Hypothalamus (tissue), 51 donors: ENCODE measurements at regions not wholly inside any gene's neighbourhood (a gene's known extent, or its start where the extent isn't known, plus 50 kb on each side); places are given as distances from the start of the nearest gene placed in this dataset.
"Not testable (repeated sequence)": the region's sequence is repeated elsewhere in the genome, so short reads cannot be mapped to it uniquely, and the experiment has no call there.

ENCODE experiments used
- DNase-seq, 51 donors: peaks; one replicate each; lab custom pipeline; 2025; lab: John Stamatoyannopoulos, UW

DNA sequence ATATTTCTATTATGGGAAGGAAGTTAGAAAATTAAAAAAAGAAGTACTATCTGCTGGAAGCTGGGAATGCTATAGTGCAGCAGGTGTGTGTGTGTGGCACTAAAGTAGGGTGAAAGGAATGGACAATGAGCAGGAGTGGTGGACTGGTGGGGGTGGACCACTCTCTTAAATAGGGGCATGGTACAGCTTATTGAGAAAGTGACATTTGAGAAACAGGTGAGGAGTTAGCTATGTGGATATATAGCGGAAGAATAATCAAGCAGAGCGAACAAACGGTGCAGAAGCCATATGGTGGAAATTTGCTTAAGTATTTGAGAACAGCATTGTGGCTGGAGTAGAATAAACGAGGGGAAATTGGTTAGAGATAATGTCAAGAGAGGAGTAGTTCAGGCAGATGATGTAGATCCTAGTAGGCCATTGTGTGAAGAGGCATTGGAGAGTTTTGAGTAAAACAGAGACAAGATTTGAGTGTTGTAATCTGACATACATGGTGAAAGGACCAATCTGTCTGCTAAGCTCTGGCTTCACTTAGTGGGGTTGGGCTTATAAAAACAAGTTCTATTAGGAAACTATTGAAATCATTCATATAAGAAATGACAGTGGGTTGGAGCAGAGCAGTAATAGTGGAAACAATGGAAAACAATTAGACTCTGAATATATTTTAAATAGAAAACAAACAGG lies 149.2 kb upstream of the SYT10 start:
- DNase-seq, result no peak

DNA sequence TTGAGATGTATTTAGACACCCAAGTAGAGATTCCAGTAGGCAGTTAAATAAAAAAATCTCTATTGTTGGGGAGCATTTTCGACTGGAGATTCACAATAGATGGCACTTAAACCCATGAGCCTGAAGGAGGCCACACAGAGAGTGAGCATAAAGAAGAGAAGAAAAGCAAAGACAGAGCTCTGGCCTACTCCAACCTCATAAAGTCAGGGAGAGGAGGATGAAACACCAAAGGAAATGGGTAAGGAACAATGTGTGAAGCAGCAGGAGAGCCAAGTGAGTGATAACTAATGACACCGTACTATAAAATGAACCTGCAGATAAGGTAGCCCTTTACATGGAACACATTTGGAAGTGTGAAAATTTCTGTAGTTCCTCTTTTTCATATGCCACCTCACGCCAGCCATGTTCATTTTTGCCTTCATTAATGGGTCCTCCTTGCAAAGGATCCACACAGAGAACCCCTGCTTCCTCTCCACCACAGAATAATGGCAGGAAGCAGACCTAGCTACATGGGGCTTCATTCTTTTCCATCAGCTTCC lies 150.0 kb upstream of the SYT10 start:
- DNase-seq, result no peak

DNA sequence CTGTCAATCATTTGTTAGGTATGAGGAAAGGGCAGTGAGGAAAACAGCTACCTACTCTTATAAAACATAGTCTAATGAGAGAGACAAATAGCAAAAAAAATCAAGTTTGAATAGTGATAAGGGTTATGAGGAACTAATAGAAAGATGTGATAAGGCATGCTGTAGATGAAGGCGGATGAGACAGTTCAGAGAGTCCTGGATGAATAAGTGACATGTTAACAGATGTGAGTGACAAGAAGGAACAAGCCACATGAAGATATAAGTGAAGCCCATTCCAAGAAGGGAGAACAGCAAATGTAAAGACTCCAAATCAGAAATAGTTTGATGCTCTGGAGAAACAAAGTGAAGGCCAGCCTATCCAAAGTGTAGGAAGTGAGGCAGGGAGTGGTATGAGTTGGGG lies 154.1 kb upstream of the SYT10 start:
- no peak for DNase-seq

DNA sequence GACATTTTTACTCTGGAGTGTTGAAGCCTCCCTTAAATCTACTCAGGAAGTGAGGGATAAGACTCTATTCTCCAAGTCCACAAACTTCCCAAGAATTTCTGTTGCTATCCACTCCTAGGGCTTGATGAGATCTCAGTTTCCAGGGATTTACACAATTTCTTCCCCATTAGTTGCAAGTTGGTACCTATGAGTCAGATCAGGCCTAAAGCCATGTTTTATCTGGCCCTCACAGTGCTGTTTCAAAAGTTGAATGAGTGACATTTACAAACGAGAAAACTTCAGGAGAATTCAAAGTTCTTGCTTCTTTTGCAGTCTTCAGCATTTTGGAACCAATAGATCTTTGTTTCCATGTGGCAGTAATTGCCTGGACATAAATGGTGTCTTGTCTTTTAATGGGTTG lies 156.4 kb upstream of the SYT10 start:
- no peak for DNase-seq

DNA sequence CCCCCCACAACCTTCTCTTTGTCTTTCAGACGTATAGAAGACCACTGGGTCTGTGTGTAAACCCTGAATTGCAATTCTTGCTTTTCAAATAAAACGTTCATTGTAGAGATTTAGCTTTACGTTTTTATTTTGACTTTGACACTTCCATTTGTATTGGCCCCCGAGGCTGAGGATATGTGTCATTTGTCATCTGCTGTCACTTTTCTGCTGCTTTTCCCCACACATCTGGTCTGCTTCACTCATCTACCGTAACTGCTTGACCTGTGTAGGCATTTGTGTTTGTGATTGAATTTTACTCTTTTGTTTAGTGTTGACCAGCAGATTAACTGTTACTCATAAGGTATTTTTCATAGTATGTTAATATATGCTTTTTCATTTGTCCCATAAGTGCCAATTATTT lies 157.2 kb upstream of the SYT10 start:
- no peak for DNase-seq

DNA sequence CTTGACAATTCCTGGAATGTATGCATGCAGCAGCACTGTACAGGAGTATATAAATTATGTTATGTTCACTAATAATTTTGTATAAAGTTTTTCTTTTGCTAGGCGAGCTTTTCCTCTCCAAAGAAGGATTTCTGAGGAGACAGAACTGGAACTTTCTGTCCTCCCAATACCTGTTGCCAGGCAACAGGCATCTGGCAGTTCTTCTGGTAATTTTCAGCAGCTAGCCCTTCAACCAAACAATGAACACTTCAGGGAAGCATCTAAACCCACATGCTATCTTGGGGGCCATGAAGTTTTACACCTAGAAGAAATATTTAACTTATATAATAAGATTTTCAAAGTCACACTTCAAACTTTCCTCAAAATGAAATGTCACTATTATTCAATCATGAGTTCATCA lies 162.9 kb upstream of the SYT10 start:
- DNase-seq, result peak in 7 of 51 donors; percentile 0 to 7 (median 4)

DNA sequence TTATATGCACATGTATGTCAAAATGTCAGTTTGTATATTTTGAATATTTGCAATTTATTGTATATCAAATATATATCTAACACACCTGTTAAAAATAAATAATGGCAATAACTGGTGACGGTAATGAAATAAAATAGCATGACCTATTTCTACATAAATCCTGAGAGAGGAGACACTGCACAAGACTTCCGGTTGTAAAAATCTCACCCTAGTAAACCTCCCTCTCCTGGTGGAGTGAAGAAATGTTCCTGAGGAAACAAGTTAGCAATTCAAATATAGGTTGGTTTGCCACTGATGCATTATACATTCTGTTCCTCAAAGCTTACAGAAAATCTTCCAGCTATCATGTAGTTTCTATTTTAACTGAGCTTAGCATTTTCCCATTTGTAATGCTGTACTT lies 166.1 kb upstream of the SYT10 start:
- no peak for DNase-seq

DNA sequence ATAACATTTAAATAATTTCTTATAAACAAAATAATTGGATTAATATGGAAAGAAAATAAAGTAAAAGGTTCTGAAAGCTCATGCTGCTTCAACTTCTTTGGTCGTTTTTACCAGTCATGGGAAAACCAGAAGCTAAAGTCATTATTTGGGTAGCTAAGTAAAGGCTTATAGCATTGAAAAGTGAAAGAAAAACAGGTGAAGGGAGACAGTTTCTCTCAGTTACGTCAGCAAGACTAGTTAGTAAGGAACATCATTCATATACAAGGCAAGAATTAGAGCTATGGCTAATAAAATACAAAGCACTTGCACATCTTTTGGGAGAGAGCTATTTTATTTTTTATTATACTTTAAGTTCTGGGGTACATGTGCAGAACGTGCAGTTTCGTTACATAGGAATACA lies 170.3 kb upstream of the SYT10 start:
- DNase-seq, result no peak

DNA sequence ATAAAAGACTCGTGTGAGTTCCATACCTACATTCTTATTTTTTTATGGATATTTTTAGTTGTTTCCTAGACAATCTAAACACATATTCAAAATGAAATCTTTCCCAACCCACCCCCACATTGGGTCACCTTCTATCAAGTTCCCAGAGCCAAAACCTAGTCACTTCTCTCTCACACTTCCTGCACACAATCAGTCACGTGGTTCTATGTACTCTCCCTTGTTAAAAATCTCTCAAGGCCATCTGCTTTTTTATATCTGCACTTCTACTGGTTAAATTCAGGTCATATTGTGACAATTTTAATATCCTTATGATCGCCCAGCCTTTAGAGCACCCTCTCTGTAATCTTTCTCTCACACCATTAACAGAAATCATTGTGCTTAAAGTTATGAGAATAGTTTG lies 175.0 kb upstream of the SYT10 start:
- no peak for DNase-seq

DNA sequence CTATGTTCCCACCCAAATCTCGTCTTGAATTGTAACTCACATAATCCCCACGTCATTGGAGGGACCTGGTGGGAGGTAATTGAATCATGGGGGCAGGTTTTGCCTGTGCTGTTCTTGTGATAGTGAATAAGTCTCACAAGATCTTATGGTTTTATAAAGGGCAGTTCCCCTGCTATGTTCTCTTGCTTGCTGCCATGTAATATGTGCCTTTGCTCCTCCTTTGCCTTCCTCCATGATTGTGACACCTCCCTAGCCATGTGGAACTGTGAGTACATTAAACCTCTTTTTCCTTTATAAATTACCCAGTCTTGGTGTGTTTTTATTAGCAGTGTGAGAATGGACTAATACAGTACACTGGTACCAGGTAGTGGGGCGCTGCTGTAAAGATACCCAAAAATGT lies 177.6 kb upstream of the SYT10 start:
- no peak for DNase-seq

DNA sequence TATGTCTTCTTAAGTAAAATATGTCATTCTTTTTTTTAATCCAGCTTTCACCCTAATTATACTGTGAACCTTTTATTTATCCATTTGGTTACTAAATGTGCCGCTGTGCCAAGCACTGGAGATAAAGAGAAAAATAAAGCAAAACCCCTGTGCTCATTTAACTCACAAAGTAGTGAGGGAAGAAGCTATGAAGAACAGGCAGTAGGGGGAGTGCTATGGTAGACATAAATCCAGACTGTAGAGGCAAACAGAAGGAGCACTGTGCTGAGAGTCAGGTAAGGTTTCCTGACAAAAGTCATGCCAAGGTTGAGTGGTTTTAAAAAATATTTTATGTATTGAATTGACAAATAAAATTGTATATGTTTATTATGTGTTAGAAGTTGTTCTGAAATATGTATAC lies 188.5 kb upstream of the SYT10 start:
- DNase-seq, result no peak

DNA sequence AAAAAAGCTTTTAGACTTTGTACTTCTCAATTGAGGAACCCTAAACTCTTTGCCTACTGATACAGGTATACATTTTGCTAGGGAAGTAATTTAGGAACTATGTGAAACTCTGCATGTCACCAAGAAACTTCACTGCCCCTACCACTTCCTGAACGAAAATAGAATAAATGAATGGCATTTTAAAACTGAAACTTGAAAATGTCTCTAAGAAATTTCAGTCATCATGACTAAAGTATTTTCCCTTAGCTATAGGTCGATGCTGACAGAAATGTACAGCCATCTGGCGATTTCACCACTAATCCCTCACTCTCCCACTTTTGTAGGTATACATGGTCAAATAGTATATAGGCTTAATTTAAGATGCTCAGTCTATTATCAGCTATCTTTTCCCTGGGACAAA lies 194.9 kb upstream of the SYT10 start:
- DNase-seq, result no peak

DNA sequence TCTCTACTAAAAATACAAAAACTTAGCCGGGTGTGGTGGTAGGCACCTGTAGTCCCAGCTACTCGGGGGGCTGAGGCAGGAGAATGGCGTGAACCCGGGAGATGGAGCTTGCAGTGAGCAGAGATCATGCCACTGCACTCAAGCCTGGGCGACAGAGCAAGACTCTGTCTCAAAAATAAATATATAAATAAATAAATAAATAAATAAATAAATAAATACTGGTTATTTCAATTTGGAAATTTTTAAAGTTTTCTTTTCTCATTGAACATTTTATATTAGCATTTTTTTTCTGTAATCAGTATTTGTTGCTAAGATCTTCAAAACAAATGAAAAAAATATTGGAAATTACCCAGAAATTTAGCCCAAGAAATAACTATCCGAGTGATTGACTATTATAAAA lies 197.3 kb upstream of the SYT10 start:
- not testable (repeated sequence) for DNase-seq

DNA sequence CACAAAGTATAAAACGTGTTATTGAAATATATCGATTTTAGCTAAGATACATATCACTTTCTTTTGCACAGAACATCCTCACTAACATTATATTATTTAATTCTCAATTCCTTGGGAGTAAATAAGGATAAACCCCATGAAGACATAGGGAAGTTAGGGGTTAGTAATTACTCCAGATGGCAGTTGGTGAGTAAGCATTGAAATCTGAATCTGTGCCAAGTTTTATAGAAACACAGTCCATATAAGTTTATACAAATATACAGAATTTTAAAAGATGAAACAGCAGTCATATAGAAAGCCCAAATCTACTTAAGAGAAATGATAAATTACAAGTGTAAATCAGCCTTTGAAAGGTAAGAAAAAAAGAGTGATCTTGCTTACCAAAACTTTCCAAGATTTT lies 200.4 kb upstream of the SYT10 start:
- DNase-seq, result no peak

DNA sequence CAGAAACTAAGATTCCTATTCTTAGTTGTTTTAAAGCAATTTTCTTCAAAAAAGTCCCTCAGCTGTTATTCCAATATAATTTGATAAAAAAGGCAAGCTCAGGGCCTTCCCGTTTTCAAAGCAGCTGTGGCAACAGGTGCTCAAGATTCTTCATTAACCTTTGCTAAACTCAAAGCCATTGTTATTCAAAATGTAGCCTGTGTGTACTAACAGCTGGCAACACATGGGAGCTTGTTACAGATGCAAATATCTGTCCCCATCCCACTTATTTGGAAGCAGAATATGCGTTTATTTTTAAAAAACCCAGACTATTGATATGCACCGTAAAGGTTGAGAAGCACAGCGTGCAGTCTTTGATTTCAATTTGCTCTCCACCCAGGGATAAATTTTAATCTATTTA lies 210.4 kb upstream of the SYT10 start:
- DNase-seq, result no peak

DNA sequence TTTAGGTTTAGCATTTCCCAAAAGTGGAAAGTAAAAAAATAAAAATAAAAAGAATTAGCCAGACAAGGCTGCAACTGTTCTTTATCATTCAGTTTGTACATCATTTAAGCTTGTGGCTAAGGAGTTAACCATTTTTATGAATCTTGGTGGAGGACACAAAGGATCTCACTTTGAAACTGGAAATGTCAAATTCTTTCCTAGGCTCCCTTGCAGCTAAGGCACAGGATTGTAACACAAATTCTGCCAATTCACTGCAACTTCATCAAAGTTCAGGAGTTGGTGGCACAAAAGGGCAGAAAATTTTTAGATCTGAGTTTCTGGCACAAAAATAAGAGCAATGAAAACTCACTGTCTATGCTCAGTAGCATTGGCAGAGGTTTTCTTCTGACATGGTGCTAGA lies 211.2 kb upstream of the SYT10 start:
- DNase-seq, result no peak

DNA sequence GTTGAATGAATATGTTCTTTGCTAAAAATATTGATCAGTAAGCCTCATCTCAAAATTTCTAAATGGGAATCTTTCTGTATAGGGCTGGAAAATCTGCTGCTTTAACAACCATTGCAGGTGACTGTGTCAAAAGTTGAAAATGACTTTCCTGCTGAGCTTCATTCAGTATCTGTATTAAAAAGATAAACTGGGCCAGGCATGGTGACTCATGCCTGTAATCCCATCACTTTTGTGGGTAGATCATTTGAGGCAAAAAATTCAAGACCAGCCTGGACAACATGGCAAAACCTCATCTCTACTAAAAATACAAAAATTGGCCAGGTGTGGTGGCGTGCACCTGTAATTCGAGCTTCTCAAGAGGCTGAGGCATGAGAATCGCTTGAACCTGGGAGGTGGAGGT lies 213.7 kb upstream of the SYT10 start:
- DNase-seq, result no peak

DNA sequence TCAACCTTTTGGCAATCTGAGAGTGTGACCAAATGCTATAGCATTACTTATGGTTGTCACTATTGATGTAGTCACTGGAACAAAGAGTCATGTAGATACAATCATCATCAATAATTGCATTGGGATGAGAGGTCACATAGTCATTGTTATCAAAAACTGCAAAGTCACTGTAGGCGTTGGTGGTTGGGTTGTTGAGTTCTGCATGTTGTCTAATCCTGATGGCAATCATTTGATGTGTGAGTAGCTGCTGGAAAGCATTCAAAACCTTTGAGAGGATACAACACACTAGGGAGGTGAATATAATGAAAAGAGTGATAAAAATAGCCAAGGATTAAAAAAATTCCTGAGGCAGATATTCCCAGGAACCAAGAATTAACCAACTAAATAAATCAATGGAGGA lies 214.7 kb upstream of the SYT10 start:
- DNase-seq, result no peak

DNA sequence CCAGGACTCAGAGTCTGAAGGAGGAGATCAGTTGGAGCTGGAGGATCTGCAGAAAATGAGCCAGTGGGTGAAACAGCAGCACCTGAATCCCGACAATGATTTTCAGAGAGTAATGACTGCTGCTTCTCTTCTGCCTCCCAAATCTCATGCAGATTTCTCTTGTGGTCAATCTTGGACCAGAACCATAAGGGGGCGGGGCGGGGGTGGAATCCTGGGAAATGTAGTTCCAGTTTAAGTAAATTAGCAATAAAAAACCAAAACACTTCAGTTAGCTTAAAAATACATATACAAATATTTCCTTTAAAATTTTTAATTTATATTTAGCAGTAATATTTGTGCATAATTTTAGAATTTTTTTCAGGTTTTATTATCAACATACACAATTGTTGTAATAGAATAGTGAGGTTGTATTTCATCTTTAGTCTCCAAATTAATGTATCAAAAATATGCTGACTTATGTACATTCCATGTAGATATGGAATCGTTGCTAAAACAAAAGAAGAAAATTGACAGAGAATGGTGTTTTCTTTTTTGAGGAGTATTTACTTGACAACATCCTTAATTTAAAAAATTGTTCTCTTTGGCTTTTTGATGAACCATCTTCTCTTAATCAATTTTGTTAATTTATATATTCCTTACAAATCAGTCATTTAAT lies 223.5 kb upstream of the SYT10 start:
- no peak for DNase-seq

DNA sequence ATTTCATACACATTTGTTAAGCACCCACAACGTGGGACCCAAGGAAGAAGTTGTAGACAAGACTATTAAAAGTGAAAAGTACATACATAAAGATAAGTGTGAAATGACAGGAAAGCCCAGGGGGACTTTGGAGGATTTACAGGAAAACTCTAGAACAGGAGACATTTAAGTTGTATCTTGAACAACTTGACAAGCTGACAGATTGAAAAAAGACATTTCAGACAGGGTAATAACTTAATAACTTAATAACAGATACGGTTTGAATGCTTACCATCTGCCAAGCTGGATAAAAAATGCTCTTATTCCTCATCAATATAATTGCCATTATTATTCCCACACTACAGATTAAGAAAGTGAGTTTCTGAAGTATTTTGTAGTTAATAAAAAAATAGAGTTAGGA lies 229.7 kb upstream of the SYT10 start:
- no peak for DNase-seq

DNA sequence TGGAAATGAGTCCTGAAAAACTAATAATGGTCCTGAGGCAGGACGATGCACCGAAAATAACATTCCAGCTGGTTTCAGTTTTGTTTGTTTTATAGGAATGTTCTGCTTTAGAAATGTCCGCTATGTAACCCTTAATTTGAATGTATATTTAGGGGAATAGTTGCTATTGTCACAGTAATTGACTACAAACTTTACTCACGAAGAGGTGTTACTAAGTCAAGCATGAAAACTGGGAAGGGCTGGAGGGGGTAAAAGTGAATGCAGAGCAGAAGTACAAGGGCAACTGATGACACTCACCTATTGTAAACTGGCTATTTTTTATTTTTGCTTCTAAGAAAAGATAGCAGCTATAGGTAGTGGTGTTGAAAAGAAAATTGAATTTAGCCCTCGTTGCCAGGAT lies 230.7 kb upstream of the SYT10 start:
- no peak for DNase-seq

DNA sequence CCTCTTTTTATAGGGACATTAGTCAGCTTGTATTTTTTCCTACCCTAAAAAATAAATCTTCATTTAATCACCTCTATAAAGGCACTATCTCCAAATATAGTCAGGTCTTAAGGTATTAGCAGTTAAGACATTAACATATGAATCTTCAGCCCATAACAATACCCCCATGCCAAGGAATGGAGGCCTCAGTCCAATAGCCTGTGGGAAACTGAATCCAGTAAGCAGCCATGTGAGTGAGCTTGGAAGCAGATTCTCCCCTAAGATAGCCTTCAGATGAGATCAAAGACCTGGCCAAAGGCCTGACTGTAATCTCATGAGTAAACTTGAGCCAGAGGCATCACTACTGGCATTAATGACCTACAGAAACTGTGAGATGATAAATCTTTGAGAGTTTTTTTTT lies 232.1 kb upstream of the SYT10 start:
- DNase-seq, result no peak
